ENCODE measurements at regions not wholly inside any gene's neighbourhood (a gene's known extent, or its start where the extent isn't known, plus 50 kb on each side); places are given as distances from the start of the nearest gene placed in this dataset.

- TF ChIP-seq POLR2A (IDR thresholded peaks at IDR 0.05) (no peak), CTCF (IDR thresholded peaks at IDR 0.05) (no peak), POLR2AphosphoS5 (IDR thresholded peaks at IDR 0.05) (no peak)
Measured at GRCh38 chr7:1322240-1323110, 89.8 kb downstream of the UNCX start.
